ENCODE measurements at regions not wholly inside any gene's neighbourhood (a gene's known extent, or its start where the extent isn't known, plus 50 kb on each side); places are given as distances from the start of the nearest gene placed in this dataset.

- Histone ChIP-seq H3K4me1 (no peaks in the 10 kb centered on the region), H3K9me3 (peaks cover 0 to 23% (median 7%) of the 10 kb centered on the region in 4 donors), H3K4me3 (no peak overlapping the region), H3K27me3 (no peaks in the 10 kb centered on the region), H3K27ac (no peak overlapping the region), H3K36me3 (no peaks in the 10 kb centered on the region)
- WGBS, 2 donors = 72 to 77% methylated on average over 3 of the region's 3 CpGs
- no peak for DNase-seq (ENCODE audit: low spot score in 2 of 2)
- TF ChIP-seq EP300 (IDR thresholded peaks at IDR 0.05) (no peak), POLR2A (IDR thresholded peaks at IDR 0.05) (no peak)
- TF ChIP-seq, protein P1, sequence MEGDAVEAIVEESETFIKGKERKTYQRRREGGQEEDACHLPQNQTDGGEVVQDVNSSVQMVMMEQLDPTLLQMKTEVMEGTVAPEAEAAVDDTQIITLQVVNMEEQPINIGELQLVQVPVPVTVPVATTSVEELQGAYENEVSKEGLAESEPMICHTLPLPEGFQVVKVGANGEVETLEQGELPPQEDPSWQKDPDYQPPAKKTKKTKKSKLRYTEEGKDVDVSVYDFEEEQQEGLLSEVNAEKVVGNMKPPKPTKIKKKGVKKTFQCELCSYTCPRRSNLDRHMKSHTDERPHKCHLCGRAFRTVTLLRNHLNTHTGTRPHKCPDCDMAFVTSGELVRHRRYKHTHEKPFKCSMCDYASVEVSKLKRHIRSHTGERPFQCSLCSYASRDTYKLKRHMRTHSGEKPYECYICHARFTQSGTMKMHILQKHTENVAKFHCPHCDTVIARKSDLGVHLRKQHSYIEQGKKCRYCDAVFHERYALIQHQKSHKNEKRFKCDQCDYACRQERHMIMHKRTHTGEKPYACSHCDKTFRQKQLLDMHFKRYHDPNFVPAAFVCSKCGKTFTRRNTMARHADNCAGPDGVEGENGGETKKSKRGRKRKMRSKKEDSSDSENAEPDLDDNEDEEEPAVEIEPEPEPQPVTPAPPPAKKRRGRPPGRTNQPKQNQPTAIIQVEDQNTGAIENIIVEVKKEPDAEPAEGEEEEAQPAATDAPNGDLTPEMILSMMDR (IDR thresholded peaks at IDR 0.05) = no peak
These were observed 289.6 kb downstream of the CALCRL start for GRCh38 chr2:187158452-187158851.

- no peak overlapping the region for H3K4me3 ChIP-seq
These were observed 291.0 kb downstream of the CALCRL start for GRCh38 chr2:187157046-187157445.

GRCh38 chr2:187155476-187155875, 292.6 kb downstream of the CALCRL start:
- Histone ChIP-seq H3K27ac (no peak overlapping the region), H3K4me3 (no peak overlapping the region), H3K4me1 (no peaks in the 10 kb centered on the region), H3K27me3 (no peaks in the 10 kb centered on the region), H3K36me3 (no peaks in the 10 kb centered on the region), H3K9me3 (peaks cover 0 to 23% (median 7%) of the 10 kb centered on the region in 4 donors)
- TF ChIP-seq POLR2A (IDR thresholded peaks at IDR 0.05) (no peak), EP300 (IDR thresholded peaks at IDR 0.05) (no peak)
- TF ChIP-seq, protein P1 (IDR thresholded peaks at IDR 0.05) = no peak
- DNase-seq (ENCODE audit: low spot score in 2 of 2) = no peak
- WGBS, 2 donors = 75 to 76% methylated on average over 1 of the region's 1 CpG

More at GRCh38 chr2:187157046-187157445, 291.0 kb downstream of the CALCRL start:
- peaks cover 0 to 23% (median 7%) of the 10 kb centered on the region in 4 donors for H3K9me3 ChIP-seq
- H3K4me1 ChIP-seq = no peaks in the 10 kb centered on the region
- DNase-seq (ENCODE audit: low spot score in 2 of 2) = no peak
- H3K36me3 ChIP-seq = no peaks in the 10 kb centered on the region
- H3K27me3 ChIP-seq = no peaks in the 10 kb centered on the region
- no peak for TF ChIP-seq EP300 (IDR thresholded peaks at IDR 0.05)
- no peak for TF ChIP-seq POLR2A (IDR thresholded peaks at IDR 0.05)
- TF ChIP-seq, protein P1 (IDR thresholded peaks at IDR 0.05) = no peak
- no peak overlapping the region for H3K27ac ChIP-seq
- WGBS, 2 donors = 92 to 96% methylated on average over 2 of the region's 2 CpGs

DNA sequence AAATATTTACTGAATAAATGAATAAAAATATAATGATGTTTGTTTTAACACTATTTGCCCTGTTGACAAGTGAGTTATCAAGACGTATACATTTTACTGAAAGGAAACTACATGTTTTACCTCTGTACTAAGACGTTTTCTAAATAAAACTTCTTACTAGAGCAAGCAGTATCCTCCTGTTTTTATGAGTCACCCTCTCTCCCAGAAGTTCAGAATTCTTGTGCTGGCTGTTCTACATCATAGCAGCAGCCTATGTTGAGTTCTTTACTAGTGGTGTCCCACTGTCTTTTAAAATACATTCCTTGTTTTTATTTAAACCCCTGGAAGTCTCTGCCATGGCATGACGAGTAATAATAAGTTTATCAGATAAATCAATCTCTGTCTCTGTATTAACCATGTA, 297.4 kb downstream of the CALCRL start:
- Histone ChIP-seq H3K36me3 (no peaks in the 10 kb centered on the region), H3K9me3 (peaks cover 0 to 20% (median 4%) of the 10 kb centered on the region in 4 donors), H3K27me3 (no peaks in the 10 kb centered on the region), H3K4me3 (no peak overlapping the region), H3K4me1 (no peaks in the 10 kb centered on the region), H3K27ac (no peak overlapping the region)
- WGBS, 2 donors = 56 to 76% methylated on average over 3 of the region's 3 CpGs
- DNase-seq (ENCODE audit: low spot score in 2 of 2) = no peak
- TF ChIP-seq POLR2A (IDR thresholded peaks at IDR 0.05) = no peak
- TF ChIP-seq, protein P1 (IDR thresholded peaks at IDR 0.05) = no peak
- no peak for TF ChIP-seq EP300 (IDR thresholded peaks at IDR 0.05)

DNA sequence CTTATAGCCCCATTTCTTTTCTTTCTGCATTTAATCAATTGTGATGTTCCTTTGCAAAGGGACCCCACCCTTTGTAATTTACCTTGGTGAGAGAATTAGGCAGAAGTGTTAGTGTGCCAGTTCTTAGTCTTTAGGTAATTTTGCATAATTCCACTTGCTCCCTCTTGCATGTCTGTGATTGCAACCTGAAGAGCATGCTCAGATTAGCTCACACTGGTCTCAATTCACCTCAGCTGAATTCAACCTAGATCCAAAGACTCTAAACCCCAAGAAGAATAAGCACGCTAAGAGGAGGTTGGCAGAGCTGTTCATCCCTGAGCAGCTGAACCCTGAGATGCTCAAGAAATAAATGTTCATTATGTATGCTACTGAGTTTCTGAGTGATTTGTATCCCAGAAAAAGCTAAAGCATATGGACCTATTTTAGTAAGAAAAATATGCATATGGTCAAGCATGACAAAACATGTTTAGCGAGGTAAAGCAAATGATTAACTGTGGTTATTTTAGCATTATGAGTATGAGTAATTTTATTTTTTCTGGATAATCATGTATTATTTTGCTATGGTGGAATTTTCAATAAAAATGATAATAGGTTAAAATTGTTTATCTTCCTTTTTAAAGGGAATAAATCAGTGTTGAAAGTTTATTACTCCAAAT, 299.2 kb upstream of the ZSWIM2 start:
- Histone ChIP-seq H3K36me3 (no peaks in the 10 kb centered on the region), H3K4me3 (no peak overlapping the region), H3K27me3 (no peaks in the 10 kb centered on the region), H3K4me1 (no peaks in the 10 kb centered on the region), H3K9me3 (peaks cover 0 to 7% (median 0%) of the 10 kb centered on the region in 4 donors), H3K27ac (no peak overlapping the region)
- 44 to 77% methylated on average over 2 of the region's 2 CpGs for WGBS, 2 donors
- DNase-seq (ENCODE audit: low spot score in 2 of 2) = no peak
- no peak for TF ChIP-seq EP300 (IDR thresholded peaks at IDR 0.05)
- TF ChIP-seq POLR2A (IDR thresholded peaks at IDR 0.05) = no peak
- TF ChIP-seq, protein P1 (IDR thresholded peaks at IDR 0.05) = no peak

Measured in tibial nerve (tissue), 4 donors.